Stimulated activated CD4-positive, alpha-beta T cell treated with anti-CD3 and anti-CD28 coated beads, Interleukin-4, amount 100 ng/mL, for 1 hour (primary cell): ENCODE measurements at regions not wholly inside any gene's neighbourhood (a gene's known extent, or its start where the extent isn't known, plus 50 kb on each side); places are given as distances from the start of the nearest gene placed in this dataset.
"Not testable (repeated sequence)": the region's sequence is repeated elsewhere in the genome, so short reads cannot be mapped to it uniquely, and the experiment has no call there.

Source experiments
- DNase-seq: peaks from one replicate; pipeline ENCODE4 v3.0.0-alpha.2; 2020

GRCh38 chr7:68892236-68892635 lies 706.0 kb upstream of the AUTS2 start:
- no peak for DNase-seq

GRCh38 chr7:68893411-68893810 lies 704.9 kb upstream of the AUTS2 start:
- DNase-seq = no peak

GRCh38 chr7:68899156-68899555 lies 699.1 kb upstream of the AUTS2 start:
- not testable (repeated sequence) for DNase-seq

- no peak for DNase-seq
Observed at GRCh38 chr7:68900096-68900495, 698.2 kb upstream of the AUTS2 start.

GRCh38 chr7:68904630-68905029 lies 693.6 kb upstream of the AUTS2 start:
- DNase-seq = no peak

GRCh38 chr7:68911754-68912153 lies 686.5 kb upstream of the AUTS2 start:
- DNase-seq = no peak

- DNase-seq = no peak
Observed at GRCh38 chr7:68914006-68914405, 684.3 kb upstream of the AUTS2 start.

GRCh38 chr7:68917041-68917651 lies 681.1 kb upstream of the AUTS2 start:
- DNase-seq = no peak

- DNase-seq = no peak
Observed at GRCh38 chr7:68918621-68919020, 679.7 kb upstream of the AUTS2 start.

- no peak for DNase-seq
Observed at GRCh38 chr7:68922850-68923249, 675.4 kb upstream of the AUTS2 start.

GRCh38 chr7:68925241-68925640 lies 673.0 kb upstream of the AUTS2 start:
- DNase-seq = no peak

GRCh38 chr7:68929781-68930261 lies 668.5 kb upstream of the AUTS2 start:
- DNase-seq = no peak

GRCh38 chr7:68936471-68937035 lies 661.7 kb upstream of the AUTS2 start:
- no peak for DNase-seq

GRCh38 chr7:68938151-68938550 lies 660.1 kb upstream of the AUTS2 start:
- DNase-seq = no peak

GRCh38 chr7:68943786-68944185 lies 654.5 kb upstream of the AUTS2 start:
- no peak for DNase-seq

GRCh38 chr7:68955656-68956055 lies 642.6 kb upstream of the AUTS2 start:
- DNase-seq = no peak

- no peak for DNase-seq
Observed at GRCh38 chr7:68958571-68958970, 639.7 kb upstream of the AUTS2 start.

GRCh38 chr7:68963552-68963951 lies 634.7 kb upstream of the AUTS2 start:
- DNase-seq = no peak

GRCh38 chr7:68964060-68964459 lies 634.2 kb upstream of the AUTS2 start:
- DNase-seq = no peak

- DNase-seq = no peak
Observed at GRCh38 chr7:68965351-68965750, 632.9 kb upstream of the AUTS2 start.

- DNase-seq = no peak
Observed at GRCh38 chr7:68967598-68967997, 630.7 kb upstream of the AUTS2 start.

GRCh38 chr7:68969571-68969970 lies 628.7 kb upstream of the AUTS2 start:
- DNase-seq = no peak

- no peak for DNase-seq
Observed at GRCh38 chr7:68971634-68972340, 626.5 kb upstream of the AUTS2 start.

- no peak for DNase-seq
Observed at GRCh38 chr7:68977385-68978055, 620.8 kb upstream of the AUTS2 start.
